Fibroblast of skin of right quadriceps (primary cell): ENCODE measurements at regions not wholly inside any gene's neighbourhood (a gene's known extent, or its start where the extent isn't known, plus 50 kb on each side); places are given as distances from the start of the nearest gene placed in this dataset.
"Not testable (repeated sequence)": the region's sequence is repeated elsewhere in the genome, so short reads cannot be mapped to it uniquely, and the experiment has no call there.

Experiments
- DNase-seq: peaks from one replicate; pipeline ENCODE4 v3.0.0-alpha.2; 2013

DNA sequence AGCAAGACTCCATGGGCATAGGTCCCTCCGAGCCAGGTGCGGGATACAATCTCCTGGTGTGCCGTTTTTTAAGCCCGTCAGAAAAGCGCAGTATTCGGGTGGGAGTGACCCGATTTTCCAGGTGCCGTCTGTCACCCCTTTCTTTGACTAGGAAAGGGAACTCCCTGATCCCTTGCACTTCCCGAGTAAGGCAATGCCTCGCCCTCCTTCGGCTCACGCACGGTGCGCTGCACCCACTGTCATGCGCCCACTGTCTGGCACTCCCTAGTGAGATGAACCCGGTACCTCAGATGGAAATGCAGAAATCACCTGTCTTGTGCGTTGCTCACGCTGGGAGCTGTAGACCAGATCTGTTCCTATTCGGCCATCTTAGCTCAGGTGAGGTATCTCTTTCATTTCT lies 344.1 kb upstream of the ZNF32 start:
- DNase-seq, result not testable (repeated sequence)

- DNase-seq, result no peak
Measured at GRCh38 chr10:43986374-43986773, 337.7 kb upstream of the ZNF32 start.

GRCh38 chr10:43985941-43986340 lies 337.3 kb upstream of the ZNF32 start:
- no peak for DNase-seq

DNA sequence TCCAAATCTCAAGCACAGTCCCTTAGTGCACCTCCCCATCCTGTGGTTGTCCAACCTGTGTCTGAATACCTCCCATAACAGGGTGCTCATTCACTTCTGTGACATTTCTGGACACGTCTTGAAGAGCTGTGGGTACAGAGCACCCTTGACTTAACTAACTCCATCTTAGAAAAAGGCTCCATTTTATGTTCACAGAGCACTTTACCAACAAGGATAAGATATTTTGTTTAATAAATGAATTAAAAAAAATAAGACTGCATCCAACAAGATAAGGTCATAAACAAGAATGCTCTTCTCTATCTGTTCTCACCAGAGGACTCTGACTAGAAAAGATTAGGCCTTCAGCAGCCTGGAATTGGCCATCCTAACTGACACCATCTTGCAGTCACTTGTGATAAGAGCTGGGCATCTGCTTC lies 335.2 kb upstream of the ZNF32 start:
- DNase-seq, result no peak

- DNase-seq, result no peak
Measured at GRCh38 chr10:43983405-43983804, 334.7 kb upstream of the ZNF32 start.

- no peak for DNase-seq
Measured at GRCh38 chr10:43982250-43982649, 333.6 kb upstream of the ZNF32 start.

DNA sequence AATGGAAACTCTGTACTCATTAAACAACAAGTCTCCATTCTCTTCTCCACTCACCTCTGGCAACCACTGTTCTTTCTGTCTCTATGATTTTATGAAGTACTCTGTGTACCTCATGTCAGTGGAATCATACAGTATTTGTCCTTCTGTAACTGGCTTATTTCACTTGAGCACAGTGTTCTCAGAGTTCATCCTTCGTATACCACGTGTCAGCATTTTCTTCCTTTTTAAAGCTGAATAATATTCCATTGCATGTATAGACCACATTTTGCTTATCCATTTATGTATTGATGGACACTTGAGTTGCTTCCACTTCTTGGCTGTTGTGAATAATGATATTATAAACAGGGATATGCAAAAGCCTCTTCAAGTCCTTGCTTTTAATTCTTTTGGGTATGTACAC lies 333.0 kb upstream of the ZNF32 start:
- DNase-seq, result no peak

GRCh38 chr10:43981232-43981631 lies 332.6 kb upstream of the ZNF32 start:
- peak; percentile 32 for DNase-seq

- DNase-seq, result no peak
Measured at GRCh38 chr10:43980715-43981114, 332.0 kb upstream of the ZNF32 start.

DNA sequence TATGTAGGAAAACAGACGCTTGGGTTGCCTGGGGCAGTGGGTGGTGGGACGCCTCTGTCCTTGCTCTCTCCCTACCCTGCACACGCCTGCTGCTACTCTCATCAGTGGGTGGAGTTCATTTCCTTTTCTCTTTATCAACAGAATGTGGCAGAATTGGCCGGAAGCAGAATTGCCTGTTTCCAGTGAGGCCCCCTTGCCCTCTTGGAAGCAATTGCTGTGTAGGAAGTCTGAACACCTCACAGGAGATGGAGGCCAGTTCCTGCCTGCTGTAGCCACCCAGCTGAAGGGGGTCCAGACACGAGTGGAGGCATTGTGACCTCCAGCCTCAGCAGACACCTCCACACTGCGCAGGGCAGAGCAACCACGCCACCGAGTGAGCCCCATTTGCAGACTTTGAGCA lies 331.6 kb upstream of the ZNF32 start:
- no peak for DNase-seq

DNA sequence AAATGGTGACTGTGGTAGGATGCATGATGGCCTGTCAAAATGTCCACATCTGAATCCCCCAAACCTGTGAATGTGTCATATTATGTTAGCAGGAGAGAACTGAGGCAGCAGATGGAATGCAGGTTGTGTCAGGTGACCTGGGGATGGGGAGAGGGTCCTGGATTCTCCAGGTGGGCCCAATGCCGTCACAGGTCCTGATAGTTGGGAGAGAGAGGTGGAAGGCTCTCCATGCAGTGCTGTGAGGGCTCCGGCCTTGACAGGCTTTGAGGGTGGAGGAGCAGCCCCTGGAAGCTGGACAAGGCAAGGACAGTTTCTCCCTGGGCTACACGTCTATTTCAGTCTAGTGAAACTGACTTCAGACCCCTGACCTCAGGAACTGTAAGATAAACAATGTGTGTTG lies 330.9 kb upstream of the ZNF32 start:
- DNase-seq, result no peak

GRCh38 chr10:43978936-43979335 lies 330.3 kb upstream of the ZNF32 start:
- DNase-seq, result no peak

DNA sequence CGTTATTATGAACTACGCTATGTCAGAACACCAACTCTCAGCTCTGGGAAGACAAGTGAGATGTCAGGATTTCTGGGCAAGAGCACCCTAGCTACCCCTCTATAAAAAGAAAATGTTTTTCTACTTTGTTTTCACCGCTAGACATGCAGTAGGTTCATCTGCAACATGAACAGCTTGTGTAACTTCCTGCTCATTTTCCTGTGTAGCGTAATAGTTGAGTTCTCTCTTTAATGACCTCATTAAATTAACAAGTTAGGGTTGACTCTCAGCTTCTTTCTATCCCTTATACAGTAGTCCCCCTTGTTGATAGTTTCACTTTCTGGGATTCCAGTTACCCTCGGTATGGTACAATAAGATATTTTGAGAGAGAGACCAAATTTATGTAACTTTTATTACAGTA lies 329.4 kb upstream of the ZNF32 start:
- no peak for DNase-seq

DNA sequence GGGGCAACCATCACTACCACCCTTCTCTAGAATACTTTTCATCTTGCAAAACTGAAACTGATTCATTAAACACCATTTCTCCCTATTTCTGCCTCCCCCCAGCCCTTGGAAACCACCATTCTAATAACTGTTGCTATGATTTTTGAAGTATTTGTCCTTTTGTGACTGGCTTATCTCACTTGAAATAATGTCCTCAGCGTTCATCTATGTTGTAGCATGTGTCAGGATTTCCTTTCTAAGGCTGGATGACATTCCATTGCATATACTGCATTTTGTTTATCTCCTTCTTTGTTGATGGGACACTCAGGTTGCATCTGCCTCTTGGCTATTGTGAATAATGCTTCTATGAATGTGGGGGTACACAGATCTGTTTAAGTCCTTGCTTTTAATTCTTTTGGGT lies 327.6 kb upstream of the ZNF32 start:
- DNase-seq, result no peak

DNA sequence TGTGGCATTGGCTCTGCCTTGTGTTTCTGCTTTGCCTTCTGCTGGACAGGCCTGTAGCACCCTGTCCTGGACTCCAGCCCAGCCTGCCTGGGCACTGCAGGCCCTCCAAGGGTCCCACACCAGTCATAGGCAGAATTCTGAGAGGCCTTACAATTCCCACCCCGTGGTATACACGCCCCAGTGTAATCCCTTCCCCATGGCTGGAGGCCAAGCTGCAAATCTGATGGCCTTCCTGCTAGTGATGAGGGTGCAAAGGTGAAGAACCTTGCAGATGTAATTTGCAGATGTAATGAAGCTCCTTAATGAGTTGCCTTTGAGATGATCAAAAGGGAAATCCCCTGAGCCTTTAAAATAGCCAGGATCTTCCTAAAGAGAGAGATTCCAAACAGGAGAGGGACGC lies 325.1 kb upstream of the ZNF32 start:
- DNase-seq, result no peak

- DNase-seq, result no peak
Measured at GRCh38 chr10:43972976-43973647, 324.4 kb upstream of the ZNF32 start.

DNA sequence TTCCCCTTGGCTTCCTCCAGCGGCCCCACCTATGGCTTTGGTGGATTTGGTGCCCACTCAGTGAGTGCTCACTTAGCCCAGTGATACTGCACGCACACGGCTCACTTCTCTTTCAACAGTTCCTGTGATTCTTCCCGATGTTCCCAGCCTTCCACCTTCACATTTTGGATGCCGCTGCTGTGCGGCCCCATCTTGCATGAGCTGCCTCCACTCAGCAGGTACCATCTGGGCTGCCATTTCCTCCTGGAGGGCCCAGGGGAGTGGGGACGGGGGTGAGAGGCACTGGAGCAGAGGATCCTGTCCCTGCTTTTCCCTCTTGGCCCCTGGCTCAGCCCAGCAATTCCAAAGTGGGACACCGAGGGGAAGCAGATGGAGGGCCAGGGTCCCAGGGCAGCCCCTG lies 323.3 kb upstream of the ZNF32 start:
- DNase-seq, result no peak

GRCh38 chr10:43971306-43971705 lies 322.6 kb upstream of the ZNF32 start:
- DNase-seq, result no peak

DNA sequence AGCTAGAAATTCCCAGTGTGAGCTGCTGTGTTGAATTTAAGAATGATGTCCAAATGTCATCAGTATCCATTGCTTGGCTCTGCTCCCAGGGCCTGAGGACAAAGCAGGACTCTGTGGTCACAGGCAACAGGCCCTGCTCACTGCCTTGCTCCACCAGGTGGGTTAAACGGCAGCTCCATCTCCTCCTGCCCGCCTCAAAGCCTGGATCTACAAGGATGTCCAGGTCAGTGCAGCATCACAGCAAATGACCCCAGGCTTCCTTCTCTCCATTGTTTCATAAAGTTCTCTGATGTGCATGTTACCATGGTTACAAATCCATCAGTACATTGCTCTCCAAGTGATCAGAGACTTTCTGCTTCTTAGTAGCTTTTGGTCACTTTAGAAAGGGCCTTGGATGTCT lies 322.0 kb upstream of the ZNF32 start:
- no peak for DNase-seq

GRCh38 chr10:43970018-43970698 lies 321.5 kb upstream of the ZNF32 start:
- no peak for DNase-seq

DNA sequence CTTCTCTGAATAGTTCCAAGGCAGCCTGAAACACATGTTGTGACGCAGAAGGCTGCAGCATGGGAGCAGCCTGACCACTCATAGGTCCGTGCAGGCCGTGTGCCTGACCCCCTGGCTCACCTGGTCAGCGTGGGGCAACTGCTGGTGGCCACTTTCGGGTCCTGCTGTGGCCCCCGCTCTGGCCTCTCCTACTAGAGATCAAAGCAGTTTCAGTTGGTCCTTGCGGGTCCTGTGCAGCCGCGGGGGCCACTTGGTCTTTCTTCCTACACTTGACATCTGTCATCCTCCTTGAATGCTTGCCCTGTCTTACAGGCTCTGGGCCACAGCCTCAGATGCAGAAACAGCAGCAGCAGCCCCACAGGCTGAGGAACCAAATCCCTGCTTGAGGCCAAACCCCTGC lies 320.8 kb upstream of the ZNF32 start:
- DNase-seq, result no peak

GRCh38 chr10:43968961-43969360 lies 320.3 kb upstream of the ZNF32 start:
- DNase-seq, result no peak

GRCh38 chr10:43968076-43968475 lies 319.4 kb upstream of the ZNF32 start:
- DNase-seq, result no peak

DNA sequence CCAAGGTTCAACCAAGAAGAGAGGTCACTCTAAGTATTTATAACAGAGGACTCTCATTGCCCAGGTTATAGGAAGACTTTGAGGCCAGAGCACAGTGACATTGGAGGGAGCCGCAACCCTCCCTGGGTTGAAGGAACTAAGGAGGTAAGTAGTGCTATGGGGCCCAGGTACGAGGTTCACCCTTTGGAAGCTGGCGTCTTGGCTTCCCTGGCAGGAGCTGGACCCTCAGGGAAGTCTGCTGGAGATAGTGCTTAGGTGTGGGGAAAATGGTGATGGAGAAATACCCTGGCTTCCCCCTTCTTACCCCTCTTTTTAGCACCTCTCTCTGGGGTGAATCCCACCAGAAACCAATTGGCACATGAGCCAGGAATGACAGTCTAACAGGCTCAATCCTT lies 317.9 kb upstream of the ZNF32 start:
- DNase-seq, result no peak
